Myocyte (in vitro differentiated cells): ENCODE measurements at regions not wholly inside any gene's neighbourhood (a gene's known extent, or its start where the extent isn't known, plus 50 kb on each side); places are given as distances from the start of the nearest gene placed in this dataset.
A peak's percentile ranks its signal among the peaks of the same experiment; 100 is the strongest.

Experiments
- DNase-seq: peaks from one replicate; pipeline ENCODE4 v3.0.0-alpha.2; 2012; ENCODE audit warnings: low read depth

DNA sequence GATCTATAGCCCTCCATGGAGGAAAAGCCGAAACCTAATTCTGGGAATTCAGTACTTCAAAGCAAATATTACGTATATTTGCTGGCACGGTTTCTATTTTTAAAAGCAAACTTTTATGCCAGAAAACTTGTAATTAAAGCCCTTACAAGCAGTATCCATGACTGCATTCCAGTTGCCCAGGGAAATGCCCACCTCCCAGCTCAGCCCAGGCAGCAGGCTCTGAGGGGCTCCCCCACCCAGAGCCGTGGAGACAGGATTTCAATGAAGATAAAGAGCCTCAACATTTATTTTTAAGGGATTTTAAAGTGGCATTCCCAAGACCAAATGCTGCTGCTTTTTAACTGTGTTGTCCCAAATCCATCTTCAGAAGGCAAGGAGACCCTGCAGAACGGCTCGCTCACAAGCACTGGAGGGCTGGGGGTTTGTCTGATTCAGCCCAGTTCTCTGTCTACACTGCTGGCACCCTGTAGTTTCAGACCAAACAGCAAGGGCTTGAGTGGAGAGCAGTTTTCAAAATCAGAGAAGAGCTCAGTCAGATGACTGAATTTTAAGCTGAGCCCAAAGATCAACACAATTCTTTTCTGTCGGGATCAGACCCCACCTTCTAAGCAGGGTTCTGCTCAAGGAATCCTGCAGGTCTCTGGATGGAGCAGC is 105.1 kb downstream of the KCNF1 start:
- no peak for DNase-seq

DNA sequence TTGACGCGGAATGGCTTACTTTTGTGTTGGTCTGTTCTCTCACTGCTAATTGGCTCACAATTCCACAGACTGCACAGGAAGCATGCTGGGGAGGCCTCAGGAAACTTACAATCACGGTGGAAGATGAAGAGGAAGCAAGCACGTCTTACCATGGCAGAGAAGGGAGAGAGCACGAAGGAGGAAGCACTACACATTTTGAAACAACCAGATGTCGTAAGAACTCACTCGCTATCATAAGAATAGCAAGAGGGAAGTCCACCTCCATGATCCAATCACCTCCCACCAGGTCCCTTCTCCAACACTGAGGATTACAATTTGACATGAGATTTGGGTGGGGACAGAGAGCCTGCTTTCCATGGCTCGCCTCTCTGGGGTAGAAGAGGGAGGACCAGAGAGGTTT is 106.2 kb downstream of the KCNF1 start:
- no peak for DNase-seq

DNA sequence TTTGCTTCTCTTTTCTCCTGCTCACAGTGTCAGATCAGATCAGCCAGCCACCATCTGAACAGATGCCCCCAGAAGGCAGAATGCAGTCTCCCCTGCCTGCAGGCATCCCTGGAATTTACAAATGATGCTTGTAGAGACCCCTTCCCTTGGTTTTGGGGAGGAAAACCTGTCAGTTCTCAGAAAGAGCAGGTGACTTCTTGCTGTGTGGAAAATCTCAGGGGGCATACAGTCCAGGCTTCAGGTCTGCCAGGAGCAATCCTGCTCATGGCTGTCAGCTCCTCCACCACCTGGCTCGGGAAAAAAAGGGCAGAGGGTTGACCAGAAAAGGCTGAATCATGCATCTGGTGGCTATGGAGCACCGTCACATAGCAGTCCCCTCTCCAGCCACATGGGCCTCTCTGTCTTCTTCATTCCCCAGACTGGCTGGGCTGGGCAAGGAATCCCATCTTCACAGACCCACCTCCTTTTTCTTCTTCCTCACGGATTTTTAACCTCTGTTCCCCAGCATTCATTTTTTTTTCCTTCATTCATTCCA is 107.0 kb downstream of the KCNF1 start:
- DNase-seq = no peak

DNA sequence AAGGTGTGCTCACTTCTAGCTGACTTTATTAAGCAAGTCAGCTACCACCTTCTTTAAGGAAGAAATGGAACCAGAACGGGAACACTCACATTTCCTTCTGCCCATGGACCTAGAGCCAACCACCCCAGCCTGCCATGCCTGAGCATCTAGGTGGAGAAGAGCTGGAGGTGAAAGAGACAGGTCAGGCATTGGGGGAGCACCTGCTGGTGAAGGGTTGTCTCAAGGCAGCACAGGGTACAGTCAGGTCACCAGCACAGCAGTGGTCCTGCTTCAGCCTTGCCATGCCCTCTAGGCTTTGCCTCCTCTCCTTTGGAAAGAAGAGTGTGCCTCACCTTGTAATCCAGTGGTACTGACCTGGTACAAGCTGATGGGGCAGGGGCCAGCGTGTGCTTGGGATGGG is 107.9 kb downstream of the KCNF1 start:
- no peak for DNase-seq

DNA sequence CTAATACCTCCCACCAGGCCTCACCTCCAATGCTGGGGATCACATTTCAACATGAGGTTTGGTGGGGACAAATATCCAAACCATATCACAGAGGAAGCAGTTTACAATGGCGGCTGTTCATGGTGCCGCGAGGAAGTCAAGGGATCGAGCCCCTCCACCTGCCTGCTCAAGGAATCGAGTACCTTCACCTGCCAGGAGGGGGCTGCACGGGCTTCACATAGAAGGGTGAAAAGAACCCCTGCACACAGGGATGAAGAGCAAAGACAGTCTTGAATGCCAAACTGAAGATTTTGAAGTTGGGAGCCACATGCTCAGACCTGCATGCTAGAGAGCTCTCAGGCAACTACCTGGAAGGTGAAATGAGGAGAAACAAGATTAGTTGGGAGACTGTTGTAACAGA is 110.3 kb downstream of the KCNF1 start:
- DNase-seq = no peak

DNA sequence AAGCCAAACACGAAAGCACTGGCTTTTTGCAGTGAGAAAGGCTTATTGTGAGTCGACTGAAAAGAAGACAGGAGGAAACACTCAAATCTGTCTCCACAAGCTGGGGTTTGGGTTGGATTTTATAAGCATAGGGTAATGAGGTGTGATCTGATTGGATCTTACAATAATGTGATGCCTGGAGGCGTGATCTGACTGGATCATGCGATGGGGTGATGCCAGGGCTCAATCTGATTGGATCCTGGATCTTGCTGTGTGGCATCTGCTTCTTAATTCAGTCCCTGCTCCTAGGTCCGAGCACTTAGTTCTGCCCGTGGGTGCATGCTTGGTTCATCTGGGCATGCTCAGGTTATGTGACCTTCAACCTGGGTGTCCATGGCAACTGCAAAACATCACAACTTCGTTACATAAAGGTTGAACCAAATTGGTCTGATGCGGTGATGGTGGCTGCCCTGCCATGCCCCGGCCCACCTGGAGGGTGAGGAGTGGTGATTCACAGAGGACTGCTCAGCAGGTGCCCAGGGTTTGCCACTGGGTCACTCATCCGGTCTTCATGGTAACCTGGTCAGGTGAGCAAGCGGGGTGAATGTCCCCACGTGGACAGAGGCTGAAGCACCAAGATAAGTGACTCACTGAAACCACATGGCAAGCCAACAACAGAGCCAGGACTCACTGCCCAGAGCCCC is 111.0 kb downstream of the KCNF1 start:
- DNase-seq = no peak

DNA sequence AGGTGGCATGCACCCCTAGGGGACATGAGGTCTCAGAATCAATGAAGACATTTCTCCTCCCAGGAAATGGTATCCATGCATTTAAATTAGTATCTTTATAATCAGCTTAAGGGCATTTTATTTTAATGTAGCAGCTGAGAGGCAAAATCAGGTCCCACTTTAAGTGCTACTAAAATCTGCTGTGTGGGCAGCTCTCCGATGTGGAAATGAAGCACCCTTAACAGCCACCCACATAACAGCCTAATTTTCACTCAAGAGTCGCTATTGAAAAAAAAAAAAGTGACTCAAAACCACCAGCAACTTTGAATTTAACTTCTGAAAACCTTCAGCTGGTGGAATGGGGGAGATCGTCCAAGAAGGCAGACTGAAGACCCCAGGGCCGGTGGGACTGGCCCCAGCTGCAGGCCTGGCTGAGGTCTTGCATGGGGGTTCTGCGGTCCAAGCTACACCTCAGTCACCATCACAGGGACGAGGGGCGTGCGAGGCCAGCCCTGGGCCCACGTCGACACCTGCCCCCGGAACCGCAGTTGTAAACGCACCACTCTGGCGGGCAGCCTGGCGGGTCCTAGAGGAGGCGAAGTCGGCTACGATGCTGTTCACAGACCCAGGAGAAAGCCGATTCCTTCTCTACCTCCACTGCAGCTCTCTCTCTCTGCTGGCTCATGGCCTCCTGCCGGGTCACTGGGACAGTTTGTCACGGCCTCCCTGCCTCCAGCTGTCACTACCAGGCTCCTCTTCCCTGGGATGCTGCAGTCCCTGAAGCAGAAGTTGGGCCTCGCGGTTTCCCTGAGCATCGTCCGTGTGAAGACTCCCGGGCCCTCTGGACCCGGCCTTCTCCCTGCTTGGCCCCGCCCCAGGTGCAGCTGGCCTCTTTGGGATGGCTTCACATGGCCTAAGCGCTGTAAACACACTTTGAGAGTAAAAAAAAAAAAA is 111.9 kb downstream of the KCNF1 start:
- no peak for DNase-seq

DNA sequence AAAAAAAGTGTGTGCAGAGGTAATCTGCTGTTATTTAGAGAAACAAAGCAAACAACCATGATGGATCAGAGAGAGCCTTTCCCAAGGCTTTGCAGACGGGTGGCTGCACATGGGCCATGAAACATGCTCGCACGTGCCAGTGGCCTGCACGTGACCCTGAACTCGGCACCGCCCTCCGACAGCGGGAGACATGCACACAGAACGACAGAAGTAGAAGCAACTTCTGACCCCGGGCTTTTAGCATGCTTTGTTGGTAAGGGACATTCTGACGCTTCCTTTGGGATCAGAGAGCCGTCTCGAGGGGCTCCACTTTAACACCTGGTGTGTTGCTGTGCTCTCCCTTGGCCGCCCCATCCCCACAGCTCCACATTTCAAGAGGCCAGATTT is 112.5 kb downstream of the KCNF1 start:
- no peak for DNase-seq

DNA sequence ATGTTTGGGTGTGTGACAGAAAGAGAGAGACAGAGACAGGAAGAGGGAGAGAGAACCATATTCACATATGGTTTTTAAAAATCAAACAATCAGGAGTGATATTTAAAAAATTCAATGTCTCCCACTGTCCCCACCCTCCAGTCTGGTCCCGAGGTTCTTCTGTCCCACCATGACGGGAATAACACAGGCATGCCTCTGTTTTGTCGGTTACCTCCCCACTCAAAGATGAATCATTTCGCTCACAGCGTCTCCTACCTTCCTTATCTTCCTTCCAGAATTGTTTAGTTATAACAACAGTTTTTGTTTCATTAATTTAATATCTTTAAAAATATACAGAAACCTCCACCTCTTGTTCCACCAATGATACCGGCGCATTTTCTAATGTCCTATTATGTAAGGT is 113.0 kb downstream of the KCNF1 start:
- no peak for DNase-seq

DNA sequence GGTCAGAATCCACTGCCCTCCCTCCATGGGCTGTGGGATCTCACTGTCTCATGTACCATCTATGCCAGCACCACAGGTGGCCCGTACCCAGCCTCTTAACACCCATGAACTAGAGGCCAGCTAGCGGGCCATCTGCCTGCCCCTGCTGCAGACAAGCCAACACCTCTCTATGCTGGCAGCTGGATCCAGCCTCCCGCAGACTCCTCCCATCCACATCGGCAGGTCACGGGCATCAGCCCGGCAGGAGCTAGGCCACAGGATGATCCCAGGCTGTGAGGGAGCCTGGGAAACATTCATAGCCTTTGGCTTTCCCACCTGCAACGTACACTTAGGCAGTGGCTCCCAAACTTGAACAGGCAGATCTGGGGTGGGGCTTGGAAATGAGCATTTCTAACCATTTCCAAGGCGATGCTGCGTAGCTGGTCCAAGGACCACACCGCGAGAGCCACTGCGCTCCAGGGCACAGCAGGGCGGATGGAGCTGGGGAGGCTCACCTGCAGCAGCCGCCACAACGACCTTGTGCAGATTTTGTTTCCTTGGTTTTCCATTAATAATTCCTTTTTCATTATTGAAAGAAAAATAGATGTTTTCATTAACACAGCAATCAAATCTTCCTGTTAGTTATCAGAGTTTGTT is 114.7 kb downstream of the KCNF1 start:
- DNase-seq = no peak

DNA sequence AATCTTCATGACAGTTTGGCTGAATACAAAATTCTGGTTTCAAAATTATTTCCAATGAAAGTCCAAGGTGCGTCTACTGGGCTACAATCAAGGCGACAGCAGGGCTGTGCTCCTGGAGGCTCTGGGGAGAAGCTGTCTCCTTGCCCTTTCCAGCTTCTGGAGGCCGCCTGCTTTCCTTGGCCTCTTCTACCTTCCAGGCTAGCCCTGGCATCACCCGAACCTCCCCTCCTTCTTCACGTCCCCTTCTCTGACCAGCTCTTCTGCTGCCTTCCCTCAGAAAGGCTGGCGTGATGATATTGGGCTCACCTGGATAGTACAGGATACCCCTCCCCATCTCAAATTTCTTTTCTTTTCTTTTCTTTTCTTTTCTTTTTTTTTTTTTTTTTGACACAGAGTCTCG is 115.5 kb downstream of the KCNF1 start:
- no peak for DNase-seq

DNA sequence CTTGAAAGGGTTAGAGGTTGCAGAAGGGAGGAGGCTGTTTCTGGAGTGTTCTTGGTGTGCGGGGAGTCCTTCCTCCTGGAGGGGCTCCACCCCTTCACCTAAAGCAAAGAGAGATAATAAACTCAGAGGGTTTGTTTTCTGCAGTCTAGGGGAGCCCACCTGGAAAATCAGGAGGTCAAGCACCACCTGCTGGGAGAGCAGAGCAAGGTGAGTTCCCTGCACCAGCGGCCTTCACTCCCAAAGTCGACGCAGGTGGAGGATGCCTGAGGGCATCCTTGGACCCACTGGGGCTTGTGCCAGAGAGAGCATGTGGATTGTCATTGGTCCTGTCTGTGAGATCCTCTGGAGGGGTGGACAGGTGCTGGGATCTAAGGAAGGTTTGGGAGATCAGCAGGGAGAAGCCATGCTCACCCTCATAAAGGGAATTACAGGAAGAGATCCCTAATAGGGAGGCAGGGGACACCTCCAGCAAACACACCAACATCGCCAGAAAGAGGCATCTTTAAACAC is 116.7 kb downstream of the KCNF1 start:
- no peak for DNase-seq

DNA sequence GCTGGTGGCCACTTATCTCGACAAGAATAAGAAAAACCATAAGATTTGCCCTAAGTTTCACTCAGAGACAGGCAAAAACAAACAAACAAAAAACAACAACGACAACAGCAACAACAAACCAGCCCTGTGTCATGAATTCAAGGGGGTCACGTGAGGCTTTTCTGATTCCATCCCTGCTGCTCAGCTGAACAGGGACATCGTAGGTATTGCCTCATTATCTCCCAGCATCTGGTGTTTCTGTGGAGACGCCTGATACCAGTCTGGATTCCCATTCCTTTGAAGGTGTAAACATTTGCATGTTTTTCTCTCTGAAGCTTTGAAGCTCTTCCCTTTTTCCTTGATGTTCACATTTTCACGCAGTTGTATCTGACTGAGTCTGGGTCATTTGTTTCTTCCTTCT is 117.4 kb downstream of the KCNF1 start:
- DNase-seq = no peak

DNA sequence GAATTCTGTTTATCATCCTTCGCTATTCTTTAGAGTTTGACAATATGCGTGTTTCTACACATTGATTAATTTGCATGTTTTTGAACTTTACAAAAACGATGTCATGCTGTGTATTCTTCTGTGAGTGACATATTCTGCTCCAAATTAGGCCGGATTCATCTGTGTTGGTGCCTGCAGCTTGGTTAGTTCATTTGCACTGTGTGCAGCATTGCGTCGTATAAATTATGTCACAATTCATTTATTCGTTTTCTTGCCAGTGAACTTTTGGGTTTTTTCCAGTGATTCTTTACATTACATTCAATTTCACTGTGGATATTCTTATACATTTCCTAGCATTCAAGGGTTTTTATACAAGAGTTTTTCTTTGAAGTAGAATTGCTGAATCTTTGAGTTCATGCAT is 118.3 kb downstream of the KCNF1 start:
- no peak for DNase-seq

DNA sequence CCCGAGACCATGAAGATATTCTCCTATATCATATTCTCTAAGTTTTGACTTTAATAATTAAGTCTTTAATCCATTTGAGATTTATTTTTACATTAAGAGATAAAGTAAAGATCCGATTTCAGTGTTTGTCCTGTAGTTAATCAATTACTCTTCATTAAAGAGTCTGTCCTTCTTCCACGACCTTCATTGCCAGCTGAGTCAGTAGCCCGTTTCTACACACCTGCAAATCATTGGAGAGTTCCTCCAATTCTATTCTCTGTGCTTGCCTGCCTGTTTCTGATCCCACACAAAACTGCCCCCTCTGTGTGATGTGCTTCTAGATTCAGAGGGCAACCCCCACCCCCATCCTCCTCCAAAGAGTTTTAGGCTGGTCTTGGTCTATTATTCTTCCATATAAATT is 119.2 kb downstream of the KCNF1 start:
- no peak for DNase-seq

DNA sequence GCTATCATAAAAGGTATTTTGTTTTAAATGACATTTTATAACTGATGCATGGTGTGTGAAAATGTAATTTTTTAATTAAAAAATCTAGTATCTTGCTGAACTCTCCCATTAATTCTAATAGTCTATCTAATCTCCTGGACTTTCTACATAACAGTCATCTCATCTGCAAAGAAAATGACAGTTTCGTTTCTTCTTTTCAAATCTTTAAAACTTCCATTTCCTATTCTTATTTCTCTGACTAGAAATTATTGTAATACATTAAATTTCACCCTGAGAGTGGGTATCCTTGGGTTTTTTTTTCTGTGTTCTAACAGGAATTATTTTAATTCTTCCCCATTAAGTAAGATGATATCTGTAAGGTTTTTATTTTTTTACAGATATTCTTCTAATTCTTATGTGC is 120.1 kb downstream of the KCNF1 start:
- no peak for DNase-seq

DNA sequence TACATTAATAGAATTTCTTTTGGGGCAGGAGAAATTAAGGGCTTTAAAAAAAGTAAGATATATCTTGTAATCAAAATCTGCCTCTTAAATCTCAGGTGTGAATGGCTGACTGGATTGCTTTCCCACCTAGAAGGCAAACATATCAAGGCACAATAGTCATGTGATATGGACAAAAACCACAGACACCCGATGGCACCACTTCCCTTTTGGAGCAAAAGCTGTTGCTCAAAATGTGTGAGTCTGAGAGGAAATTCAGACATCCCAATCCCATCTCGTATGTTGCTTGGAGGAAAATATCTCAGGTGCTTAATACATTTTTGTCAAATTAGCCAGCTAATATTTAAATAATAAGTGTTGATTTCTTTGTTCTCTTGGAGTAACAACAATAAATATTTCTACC is 120.7 kb downstream of the KCNF1 start:
- no peak for DNase-seq

DNA sequence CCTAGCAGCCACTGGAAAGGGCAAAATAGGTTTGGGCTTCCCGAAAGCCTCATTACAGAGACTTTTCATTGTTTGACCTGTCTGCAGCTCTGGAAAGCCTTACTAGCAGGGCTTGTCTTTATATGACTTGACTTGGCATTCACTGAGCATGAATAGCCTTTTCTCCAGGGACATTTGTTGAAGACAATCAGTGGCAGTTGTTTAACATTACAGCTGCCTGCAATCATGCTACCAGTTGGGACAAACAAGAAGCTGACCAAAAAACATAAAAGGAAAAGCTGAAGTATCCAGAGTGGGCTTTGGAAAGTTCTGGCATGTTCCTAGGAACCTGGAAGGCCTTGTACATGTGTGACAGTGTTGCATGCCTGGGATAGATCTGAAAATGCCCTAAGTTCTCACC is 121.4 kb downstream of the KCNF1 start:
- no peak for DNase-seq

DNA sequence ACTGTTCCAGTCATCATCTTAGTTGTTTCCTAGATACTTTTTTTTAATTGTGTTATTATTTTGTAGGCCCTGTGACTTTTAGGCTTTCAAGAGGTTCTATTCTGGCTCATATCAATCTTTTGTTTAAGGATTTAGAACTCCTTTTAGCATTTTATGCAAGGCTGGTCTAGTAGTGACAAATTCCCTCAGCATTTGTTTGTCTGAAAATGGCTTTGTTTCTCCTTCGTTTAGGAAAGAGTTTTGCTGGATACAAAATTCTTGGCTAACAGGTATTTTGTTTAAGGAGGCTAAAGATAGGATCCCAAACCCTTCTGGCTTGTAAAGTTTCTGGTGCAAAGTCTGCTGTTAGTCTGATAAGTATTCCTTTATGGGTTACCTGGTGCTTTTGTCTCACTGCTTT is 116.6 kb upstream of the SLC66A3 start:
- no peak for DNase-seq

DNA sequence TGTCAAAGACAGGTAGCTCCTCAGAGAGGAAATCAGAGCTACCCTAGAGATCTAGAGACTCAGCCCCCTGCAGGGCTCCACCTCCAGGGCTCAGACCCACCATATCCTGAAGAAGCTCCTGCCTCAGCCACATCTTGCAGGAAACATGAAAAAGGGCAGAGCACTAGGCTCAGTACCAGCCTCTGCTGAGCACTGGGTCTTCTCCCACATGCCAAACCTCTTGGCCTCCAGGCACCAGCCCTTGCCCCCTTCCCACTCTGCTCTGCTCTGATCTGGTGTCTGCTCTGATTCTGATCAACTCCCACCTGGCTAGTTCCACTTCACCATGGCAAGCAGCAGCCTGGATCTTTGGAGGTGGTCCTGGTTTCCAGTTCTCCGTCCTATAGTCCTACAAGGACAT is 114.3 kb upstream of the SLC66A3 start:
- no peak for DNase-seq

DNA sequence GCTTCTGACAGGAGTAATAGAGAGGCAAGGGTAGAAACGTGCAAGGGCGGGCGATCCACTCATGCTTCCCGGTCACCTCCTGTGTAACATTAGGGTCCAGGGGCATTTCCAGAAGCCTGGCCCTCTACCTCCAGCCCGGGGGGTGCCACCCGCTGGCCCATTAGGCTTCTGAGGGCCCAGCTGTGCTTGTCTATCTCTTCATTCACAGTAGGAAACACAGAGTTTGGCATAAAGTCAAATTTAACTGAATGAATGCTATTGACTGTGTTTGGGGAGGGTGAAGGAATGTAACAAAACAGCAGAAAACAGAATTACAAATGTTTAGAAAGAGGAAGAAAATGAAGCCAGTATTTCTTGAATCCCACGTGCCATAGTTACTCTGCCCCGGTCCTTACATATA is 112.4 kb upstream of the SLC66A3 start:
- DNase-seq = peak; percentile 38
